A549 (cell line): ENCODE measurements at regions not wholly inside any gene's neighbourhood (a gene's known extent, or its start where the extent isn't known, plus 50 kb on each side); places are given as distances from the start of the nearest gene placed in this dataset.
A peak's percentile ranks its signal among the peaks of the same experiment; 100 is the strongest.

Experiments used
- ATAC-seq, 2 experiments: fragments of 200-7000 bp in 1 of 2; fragments of >200 bp in 1 of 2; cut with Nextera tagmentation in 1 of 2; cut with Tn5 transposase in 1 of 2; 3 replicates each; pipeline versions ENCODE4 v1.8.0 to v1.9.1; 2018 to 2020; ENCODE audit warnings: mild to moderate bottlenecking in 1 of 2, moderate library complexity in 1 of 2
- CTCF ChIA-PET: fragments of 300-600 bp; sonication (Branson Sonifier 250); formaldehyde crosslinking; extraction: SDS; loops from one replicate; lab custom pipeline; 2021; ENCODE audit warnings: antibody characterized with exemption, inconsistent platforms; lab: Yijun Ruan, JAX
- POLR2A ChIA-PET: fragments of 350-600 bp; formaldehyde crosslinking; extraction: SDS; loops from one replicate; lab custom pipeline; 2021; ENCODE audit warnings: antibody characterized with exemption, inconsistent platforms; lab: Yijun Ruan, JAX
- DNase-seq, 2 experiments: peaks; one replicate each; pipeline versions ENCODE4 v3.0.0 to v3.0.0-alpha.2; 2011 to 2016; ENCODE audit warnings: low read depth in 1 of 2, low spot score in 1 of 2
- FAIRE-seq: peaks from 2 replicates; lab custom pipeline; 2011; peaks lifted over from hg19 to GRCh38; lab: Jason Lieb, UNC
- H3K27ac ChIP-seq, 2 experiments: fragments of >200 bp; sonication (Bioruptor Twin); formaldehyde crosslinking; 3 replicates each; pipeline ENCODE4 v1.5.1; 2016 to 2017
- H3K4me1 ChIP-seq: fragments of >200 bp; sonication (Bioruptor Twin); formaldehyde crosslinking; 3 replicates; pipeline ENCODE4 v1.6.1; 2016
- H3K4me2 ChIP-seq: fragments of >200 bp; sonication (Bioruptor Twin); formaldehyde crosslinking; 3 replicates; pipeline ENCODE4 v1.6.1; 2016
- H3K4me3 ChIP-seq: fragments of >200 bp; sonication (Bioruptor Twin); formaldehyde crosslinking; 3 replicates; pipeline ENCODE4 v1.5.1; 2016
- H3K9me3 ChIP-seq: fragments of >200 bp; sonication (Bioruptor Twin); formaldehyde crosslinking; 3 replicates; pipeline ENCODE4 v1.6.1; 2016
- ATOH8 ChIP-seq: fragments of 250-450 bp; sonication (Bioruptor Pico); IDR thresholded peaks from 2 replicates; pipeline ENCODE4 v1.5.0; 2020; ENCODE audit warnings: low read depth, mild to moderate bottlenecking, moderate library complexity
- BHLHE40 ChIP-seq: IDR thresholded peaks from 2 replicates; pipeline ENCODE4 v1.6.1; 2012; ENCODE audit warnings: low read depth, low read length, inconsistent platforms
- CHD2 ChIP-seq: fragments of 150-350 bp; IDR thresholded peaks from 2 replicates; pipeline ENCODE4 v1.6.1; 2014; ENCODE audit warnings: low read length; ENCODE audit not compliant: partially characterized antibody
- CHD4 ChIP-seq: fragments of 200-600 bp; sonication (generic); IDR thresholded peaks from 2 replicates; pipeline ENCODE4 v1.6.1; 2016; ENCODE audit warnings: antibody characterized with exemption, mild to moderate bottlenecking, borderline replicate concordance
- EHMT2 ChIP-seq: fragments of 200-600 bp; sonication (generic); IDR thresholded peaks from 2 replicates; pipeline ENCODE4 v1.6.1; 2016; ENCODE audit warnings: antibody characterized with exemption, low read depth, mild to moderate bottlenecking, moderate library complexity
- ELK1 ChIP-seq: fragments of 150-350 bp; IDR thresholded peaks from 2 replicates; pipeline ENCODE4 v1.6.1; 2014; ENCODE audit warnings: low read depth, mild to moderate bottlenecking, low read length
- EP300 ChIP-seq, 2 experiments: fragments of >200 bp; sonication (Bioruptor Twin); formaldehyde crosslinking; IDR thresholded peaks; 2 replicates in 1 of 2; 3 replicates in 1 of 2; pipeline ENCODE4 v1.6.1; 2016 to 2017
- ESRRA ChIP-seq: fragments of 150-350 bp; IDR thresholded peaks from 2 replicates; pipeline ENCODE4 v1.6.1; 2014; ENCODE audit warnings: mild to moderate bottlenecking, low read length, borderline replicate concordance
- FOSL2 ChIP-seq, 2 experiments: fragments of 450-650 bp in 1 of 2; fragments of >200 bp in 1 of 2; sonication (Bioruptor Twin) in 1 of 2; formaldehyde crosslinking; IDR thresholded peaks; 2 replicates each; pipeline versions ENCODE4 v1.5.0 to v1.6.1; 2016 to 2020; ENCODE audit warnings: mild to moderate bottlenecking in 1 of 2, moderate library complexity in 1 of 2
- HDAC2 ChIP-seq: fragments of 200-600 bp; sonication (generic); IDR thresholded peaks from 2 replicates; pipeline ENCODE4 v1.6.1; 2016
- HMGXB4 ChIP-seq: fragments of 250-450 bp; sonication (Bioruptor Pico); IDR thresholded peaks from 2 replicates; pipeline ENCODE4 v1.5.0; 2021; ENCODE audit warnings: mild to moderate bottlenecking, moderate library complexity, borderline replicate concordance
- HOXB13 ChIP-seq: fragments of 250-450 bp; sonication (Bioruptor Pico); IDR thresholded peaks from 2 replicates; pipeline ENCODE4 v1.5.0; 2020; ENCODE audit warnings: low read depth, mild to moderate bottlenecking, moderate library complexity
- HOXB5 ChIP-seq: fragments of 250-450 bp; sonication (Bioruptor Pico); IDR thresholded peaks from 2 replicates; pipeline ENCODE4 v1.5.0; 2020; ENCODE audit warnings: mild to moderate bottlenecking, moderate library complexity
- KDM1A ChIP-seq: fragments of 200-600 bp; sonication (generic); IDR thresholded peaks from 2 replicates; pipeline ENCODE4 v1.6.1; 2016; ENCODE audit warnings: low read depth, mild to moderate bottlenecking
- NFE2L2 ChIP-seq: fragments of 150-350 bp; conservative IDR thresholded peaks from 2 replicates; pipeline ENCODE4 v1.6.1; 2014; ENCODE audit warnings: low read length
- POLR2A ChIP-seq: IDR thresholded peaks from 2 replicates; pipeline ENCODE4 v1.6.1; 2012; ENCODE audit warnings: mild to moderate bottlenecking, low read length
- RAD21 ChIP-seq, 2 experiments: fragments of >200 bp in 1 of 2; sonication (Bioruptor Twin) in 1 of 2; formaldehyde crosslinking in 1 of 2; IDR thresholded peaks in 1 of 2; conservative IDR thresholded peaks in 1 of 2; 2 replicates in 1 of 2; 3 replicates in 1 of 2; pipeline ENCODE4 v1.6.1; 2012 to 2018; ENCODE audit warnings: inconsistent platforms in 1 of 2
- RARB ChIP-seq: fragments of 250-450 bp; sonication (Bioruptor Pico); IDR thresholded peaks from 2 replicates; pipeline ENCODE4 v1.8.0; 2021; ENCODE audit warnings: mild to moderate bottlenecking, moderate library complexity
- RCOR1 ChIP-seq: fragments of 150-350 bp; IDR thresholded peaks from 2 replicates; pipeline ENCODE4 v1.6.1; 2014; ENCODE audit warnings: antibody characterized with exemption, low read length, low read depth
- REST ChIP-seq: fragments of 200-600 bp; sonication (generic); IDR thresholded peaks from 2 replicates; pipeline ENCODE4 v1.6.1; 2016; ENCODE audit warnings: antibody characterized with exemption, mild to moderate bottlenecking, moderate library complexity
- TFCP2L1 ChIP-seq: fragments of 250-450 bp; sonication (Bioruptor Pico); IDR thresholded peaks from 2 replicates; pipeline ENCODE4 v1.5.0; 2021; ENCODE audit warnings: mild to moderate bottlenecking
- ZC3H11A ChIP-seq: fragments of 450-650 bp; IDR thresholded peaks from 2 replicates; pipeline ENCODE4 v1.6.1; 2014; ENCODE audit warnings: antibody characterized with exemption, mild to moderate bottlenecking
- WGBS: methylation state at CpG from one replicate; pipeline ENCODE4 v1.1.6; 2017; ENCODE audit errors: missing lambda C conversion rate; 5-methylcytosine and 5-hydroxymethylcytosine counted together

GRCh38 chr4:63894161-63894560, 515.1 kb downstream of the TECRL start:
- no peak for FAIRE-seq

GRCh38 chr4:63869370-63869769, 539.9 kb downstream of the TECRL start:
- POLR2A ChIA-PET, result no interaction called here
- Histone ChIP-seq H3K4me1 (no peaks in the 10 kb centered on the region), H3K4me2 (no peak overlapping the region), H3K27ac (no peak overlapping the region), H3K4me3 (no peak overlapping the region), H3K9me3 (no peaks in the 10 kb centered on the region)
- FAIRE-seq (no peak), ATAC-seq (no peak), DNase-seq (no peak)
- TF ChIP-seq REST (peak; percentile 68; the same call in 1 of the 2 replicates), HDAC2 (no peak), RCOR1 (no peak), TFCP2L1 (CRISPR knock-in tag) (no peak), RAD21 (conservative IDR thresholded peaks at IDR 0.05 in 1 of 2, IDR thresholded peaks at IDR 0.05 in 1 of 2) (no peak), HOXB13 (CRISPR knock-in tag) (no peak), POLR2A (no peak)
- WGBS, result 65% methylated on average over 2 of the region's 2 CpGs
- CTCF ChIA-PET, result no interaction called here

More at GRCh38 chr4:63894161-63894560, 515.1 kb downstream of the TECRL start:
- no peak overlapping the region for H3K4me2 ChIP-seq
- CTCF ChIA-PET, result interaction anchor here (0.7 kb wide), 1 partner anchor 27 kb away, joined by 3 read pairs; no protein-coding TSS in a partner anchor
- H3K4me1 ChIP-seq, result no peaks in the 10 kb centered on the region
- TF ChIP-seq EP300 (IDR thresholded peaks at IDR 0.05), result no peak
- TF ChIP-seq ZC3H11A, result no peak
- TF ChIP-seq ELK1, result no peak
- no peak for TF ChIP-seq FOSL2 (IDR thresholded peaks at IDR 0.05)
- no peak for TF ChIP-seq FOSL2 (CRISPR knock-in tag; IDR thresholded peaks at IDR 0.05)
- TF ChIP-seq EHMT2, result no peak
- no peak for TF ChIP-seq CHD4
- TF ChIP-seq ESRRA, result no peak
- no peak for TF ChIP-seq KDM1A
- no peak for TF ChIP-seq BHLHE40
- no peak for TF ChIP-seq ATOH8 (CRISPR knock-in tag)
- no peak for TF ChIP-seq RARB (CRISPR knock-in tag)
- no peak for TF ChIP-seq NFE2L2
- no peak for TF ChIP-seq HOXB5 (CRISPR knock-in tag)
- TF ChIP-seq HDAC2, result no peak
- no peak for TF ChIP-seq CHD2
- no peak for TF ChIP-seq HMGXB4 (CRISPR knock-in tag)
- TF ChIP-seq RCOR1, result no peak
- POLR2A ChIA-PET, result no interaction called here
- no peak overlapping the region for H3K4me3 ChIP-seq
- ATAC-seq (no peak), DNase-seq (no peak)
- H3K9me3 ChIP-seq, result no peaks in the 10 kb centered on the region
- H3K27ac ChIP-seq, result no peak overlapping the region
